WERI-Rb-1 (cell line): ENCODE measurements at regions not wholly inside any gene's neighbourhood (a gene's known extent, or its start where the extent isn't known, plus 50 kb on each side); places are given as distances from the start of the nearest gene placed in this dataset.

Experiments
- DNase-seq: peaks from one replicate; pipeline ENCODE4 v3.0.0-alpha.2; 2020
- H3K27ac ChIP-seq: fragments of 250-450 bp; sonication (Bioruptor Pico); 2 replicates; pipeline ENCODE4 v1.5.1; 2020; ENCODE audit warnings: mild to moderate bottlenecking, moderate library complexity
- H3K27me3 ChIP-seq: fragments of 250-450 bp; sonication (Bioruptor Pico); 2 replicates; pipeline ENCODE4 v1.5.1; 2021; ENCODE audit warnings: mild to moderate bottlenecking, low read depth, moderate library complexity; ENCODE audit not compliant: insufficient read depth, severe bottlenecking
- H3K36me3 ChIP-seq: fragments of 250-450 bp; sonication (Bioruptor Pico); 2 replicates; pipeline ENCODE4 v1.5.1; 2020; ENCODE audit warnings: mild to moderate bottlenecking, moderate library complexity
- H3K4me3 ChIP-seq: 2 replicates; pipeline ENCODE4 v1.5.1; 2011; ENCODE audit warnings: low read depth, mild to moderate bottlenecking, control low read depth, low read length
- H3K9me3 ChIP-seq: fragments of 250-450 bp; sonication (Bioruptor Pico); 2 replicates; pipeline ENCODE4 v1.5.1; 2021; ENCODE audit warnings: mild to moderate bottlenecking, moderate library complexity; ENCODE audit not compliant: severe bottlenecking
- CTCF ChIP-seq: IDR thresholded peaks from 2 replicates; pipeline ENCODE4 v1.5.1; 2011; ENCODE audit warnings: low read depth, mild to moderate bottlenecking, control low read depth, inconsistent platforms, low read length

GRCh38 chr2:51256736-51257135, 224.8 kb upstream of the NRXN1 start:
- Histone ChIP-seq H3K4me3 (no peak overlapping the region), H3K9me3 (no peaks in the 10 kb centered on the region), H3K36me3 (no peaks in the 10 kb centered on the region), H3K27me3 (no peaks in the 10 kb centered on the region), H3K27ac (no peak overlapping the region)
- TF ChIP-seq CTCF: no peak
- no peak for DNase-seq

GRCh38 chr2:51251356-51251755, 219.4 kb upstream of the NRXN1 start:
- no peaks in the 10 kb centered on the region for H3K36me3 ChIP-seq
- H3K27ac ChIP-seq: no peak overlapping the region
- H3K27me3 ChIP-seq: no peaks in the 10 kb centered on the region
- H3K9me3 ChIP-seq: no peaks in the 10 kb centered on the region
- no peak for TF ChIP-seq CTCF
- DNase-seq: no peak
- H3K4me3 ChIP-seq: no peak overlapping the region

GRCh38 chr2:51247252-51247805, 215.4 kb upstream of the NRXN1 start:
- no peak for DNase-seq
- no peak overlapping the region for H3K4me3 ChIP-seq
- TF ChIP-seq CTCF: no peak
- no peaks in the 10 kb centered on the region for H3K27me3 ChIP-seq
- no peak overlapping the region for H3K27ac ChIP-seq
- H3K36me3 ChIP-seq: no peaks in the 10 kb centered on the region
- no peaks in the 10 kb centered on the region for H3K9me3 ChIP-seq

GRCh38 chr2:51243892-51244535, 212.1 kb upstream of the NRXN1 start:
- Histone ChIP-seq H3K9me3 (no peaks in the 10 kb centered on the region), H3K36me3 (no peaks in the 10 kb centered on the region), H3K27ac (no peak overlapping the region), H3K27me3 (no peaks in the 10 kb centered on the region), H3K4me3 (no peak overlapping the region)
- no peak for DNase-seq
- TF ChIP-seq CTCF: no peak

- Histone ChIP-seq H3K9me3 (peaks cover 5% of the 10 kb centered on the region), H3K4me3 (no peak overlapping the region)
- no peak for TF ChIP-seq CTCF
Observed at GRCh38 chr2:51237626-51238271, 205.8 kb upstream of the NRXN1 start.

More at GRCh38 chr2:51237626-51238271, 205.8 kb upstream of the NRXN1 start:
- Histone ChIP-seq H3K27ac (no peak overlapping the region), H3K36me3 (no peaks in the 10 kb centered on the region), H3K27me3 (no peaks in the 10 kb centered on the region)
- no peak for DNase-seq
